ENCODE measurements at regions not wholly inside any gene's neighbourhood (a gene's known extent, or its start where the extent isn't known, plus 50 kb on each side); places are given as distances from the start of the nearest gene placed in this dataset.

DNA sequence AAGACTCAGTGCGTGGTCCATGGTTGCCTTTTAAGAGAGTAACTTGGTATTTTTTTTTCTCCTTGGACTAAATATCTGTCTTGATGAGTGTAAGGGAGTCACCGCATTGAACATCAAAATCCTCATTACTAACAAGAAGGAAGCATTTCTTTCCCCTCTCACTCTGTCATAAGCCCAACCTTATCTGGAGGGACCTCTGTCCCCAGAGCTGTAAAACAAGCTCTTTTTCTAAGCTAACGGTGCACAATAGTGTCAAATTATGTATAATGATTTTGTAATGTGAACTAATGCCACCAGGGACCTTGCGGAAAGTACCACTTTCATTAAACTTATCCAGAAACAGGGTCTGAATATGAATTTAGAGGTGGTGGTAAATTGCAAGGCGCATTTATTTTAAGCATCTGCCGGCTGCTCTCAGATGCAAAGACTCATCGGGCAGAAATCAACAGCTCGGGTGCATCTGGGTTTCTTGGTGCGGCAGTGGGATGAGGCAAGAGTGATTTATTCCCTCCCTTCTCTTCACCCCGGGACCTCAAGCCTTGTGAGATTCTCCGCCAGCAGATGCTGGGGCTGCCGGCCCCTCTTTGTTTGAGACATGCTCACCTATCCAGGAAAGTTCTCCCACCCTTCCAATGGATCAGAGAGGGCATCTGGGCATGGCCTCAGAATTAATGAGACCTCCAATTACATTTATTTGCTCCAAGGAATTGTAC lies 95.2 kb upstream of the IRX3 start:
- Histone ChIP-seq H3K27ac (ENCODE audit: low read length) (no peak overlapping the region), H2AFZ (ENCODE audit: low read depth, low read length) (no peak overlapping the region), H3K4me3 (ENCODE audit: low read length) (no peak overlapping the region), H3K79me2 (replicated peaks; ENCODE audit: insufficient read depth, low read length) (no peaks in the 10 kb centered on the region), H3K4me2 (ENCODE audit: low read length) (no peak overlapping the region), H3K9me2 (ENCODE audit: insufficient read depth, low read length) (no peaks in the 10 kb centered on the region), H3K9me3 (ENCODE audit: low read length) (peaks cover 5% of the 10 kb centered on the region), H3K36me3 (ENCODE audit: insufficient read depth, low read length) (no peaks in the 10 kb centered on the region), H3F3A (ENCODE audit: insufficient read depth, low read length, poor library complexity, severe bottlenecking) (no peaks in the 10 kb centered on the region), H3K9ac (ENCODE audit: low read length) (no peak overlapping the region), H3K27me3 (ENCODE audit: insufficient read depth, low read depth, low read length) (no peaks in the 10 kb centered on the region), H4K20me1 (ENCODE audit: insufficient read depth) (no peaks in the 10 kb centered on the region)
- no peak for TF ChIP-seq CTCF (IDR thresholded peaks at IDR 0.05; ENCODE audit: poor library complexity, severe bottlenecking)
- TF ChIP-seq RAD21 (conservative IDR thresholded peaks at IDR 0.05): no peak
- TF ChIP-seq EP300 (conservative IDR thresholded peaks at IDR 0.05; ENCODE audit: poor library complexity, severe bottlenecking): no peak
- no peak for TF ChIP-seq TAF1 (IDR thresholded peaks at IDR 0.05; ENCODE audit: low read depth)
- TF ChIP-seq SMC3 (conservative IDR thresholded peaks at IDR 0.05; ENCODE audit: poor library complexity): no peak
- no peak for TF ChIP-seq POLR2AphosphoS5 (IDR thresholded peaks at IDR 0.05)
- no peak for TF ChIP-seq REST (IDR thresholded peaks at IDR 0.05; ENCODE audit: borderline replicate concordance)
- TF ChIP-seq MXI1 (conservative IDR thresholded peaks at IDR 0.05; ENCODE audit: poor library complexity, severe bottlenecking): no peak
- no peak for TF ChIP-seq EZH2 (IDR thresholded peaks at IDR 0.05; ENCODE audit: borderline replicate concordance, insufficient read depth, low read length, poor library complexity, severe bottlenecking)

DNA sequence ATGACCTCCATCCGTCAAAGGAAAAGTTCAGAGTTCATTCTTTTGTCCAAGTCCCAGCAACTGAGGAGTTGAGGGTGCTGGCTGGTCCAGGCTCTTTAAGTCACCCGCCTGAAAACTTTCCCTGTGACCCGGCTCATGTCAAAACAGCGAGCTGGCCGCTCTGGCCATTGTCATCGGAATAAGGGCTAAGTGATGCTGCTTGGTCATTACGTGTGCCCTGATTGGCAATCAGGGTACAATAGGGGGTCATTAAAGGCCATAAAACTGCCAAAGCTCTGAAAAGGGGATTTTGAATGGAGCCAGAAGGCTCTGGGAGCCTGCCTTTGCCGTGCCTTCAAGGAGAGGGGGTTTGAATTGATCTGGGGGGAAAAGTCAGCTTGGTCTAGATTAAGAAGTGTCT lies 88.5 kb upstream of the IRX3 start:
- no peak overlapping the region for H3K9ac ChIP-seq (ENCODE audit: low read length)
- H4K20me1 ChIP-seq (ENCODE audit: insufficient read depth): no peaks in the 10 kb centered on the region
- H3K4me2 ChIP-seq (ENCODE audit: low read length): no peak overlapping the region
- no peaks in the 10 kb centered on the region for H3K27me3 ChIP-seq (ENCODE audit: insufficient read depth, low read depth, low read length)
- no peak overlapping the region for H2AFZ ChIP-seq (ENCODE audit: low read depth, low read length)
- H3F3A ChIP-seq (ENCODE audit: insufficient read depth, low read length, poor library complexity, severe bottlenecking): no peaks in the 10 kb centered on the region
- no peak for TF ChIP-seq RAD21 (conservative IDR thresholded peaks at IDR 0.05)
- no peak for TF ChIP-seq TAF1 (IDR thresholded peaks at IDR 0.05; ENCODE audit: low read depth)
- TF ChIP-seq REST (IDR thresholded peaks at IDR 0.05; ENCODE audit: borderline replicate concordance): no peak
- TF ChIP-seq EZH2 (IDR thresholded peaks at IDR 0.05; ENCODE audit: borderline replicate concordance, insufficient read depth, low read length, poor library complexity, severe bottlenecking): no peak
- TF ChIP-seq POLR2AphosphoS5 (IDR thresholded peaks at IDR 0.05): no peak
- no peak for TF ChIP-seq MXI1 (conservative IDR thresholded peaks at IDR 0.05; ENCODE audit: poor library complexity, severe bottlenecking)
- no peak for TF ChIP-seq EP300 (conservative IDR thresholded peaks at IDR 0.05; ENCODE audit: poor library complexity, severe bottlenecking)
- TF ChIP-seq SMC3 (conservative IDR thresholded peaks at IDR 0.05; ENCODE audit: poor library complexity): no peak
- no peak for TF ChIP-seq CTCF (IDR thresholded peaks at IDR 0.05; ENCODE audit: poor library complexity, severe bottlenecking)
- H3K79me2 ChIP-seq (replicated peaks; ENCODE audit: insufficient read depth, low read length): no peaks in the 10 kb centered on the region
- no peak overlapping the region for H3K27ac ChIP-seq (ENCODE audit: low read length)
- no peaks in the 10 kb centered on the region for H3K36me3 ChIP-seq (ENCODE audit: insufficient read depth, low read length)
- no peaks in the 10 kb centered on the region for H3K9me2 ChIP-seq (ENCODE audit: insufficient read depth, low read length)
- no peak overlapping the region for H3K4me3 ChIP-seq (ENCODE audit: low read length)
- peaks cover 1% of the 10 kb centered on the region for H3K9me3 ChIP-seq (ENCODE audit: low read length)
